Erythroblast (primary cell): ENCODE measurements at regions not wholly inside any gene's neighbourhood (a gene's known extent, or its start where the extent isn't known, plus 50 kb on each side); places are given as distances from the start of the nearest gene placed in this dataset.
"Not testable (repeated sequence)": the region's sequence is repeated elsewhere in the genome, so short reads cannot be mapped to it uniquely, and the experiment has no call there.

ENCODE experiments used
- DNase-seq, 2 experiments: peaks; one replicate each; lab custom pipeline; 2025; lab: John Stamatoyannopoulos, UW
- GATA1 ChIP-seq: IDR thresholded peaks from 2 replicates; pipeline ENCODE4 v1.6.1; 2011; ENCODE audit warnings: low read depth, mild to moderate bottlenecking, control low read depth, low read length, moderate library complexity
- POLR2A ChIP-seq: IDR thresholded peaks from 2 replicates; pipeline ENCODE4 v1.6.1; 2011; ENCODE audit warnings: mild to moderate bottlenecking, low read length

GRCh38 chr2:15817748-15818147 lies 122.6 kb upstream of the MYCN start:
- DNase-seq, result no peak
- TF ChIP-seq GATA1 (no peak), POLR2A (no peak)

- DNase-seq, result no peak
- TF ChIP-seq GATA1 (no peak), POLR2A (no peak)
These were observed 122.0 kb upstream of the MYCN start for GRCh38 chr2:15818318-15818753.

- DNase-seq, result no peak
- TF ChIP-seq POLR2A (no peak), GATA1 (no peak)
These were observed 121.5 kb upstream of the MYCN start for GRCh38 chr2:15818881-15819280.

GRCh38 chr2:15819562-15820256 lies 120.6 kb upstream of the MYCN start:
- TF ChIP-seq GATA1, result no peak
- TF ChIP-seq POLR2A, result no peak
- no peak for DNase-seq

GRCh38 chr2:15820257-15820566 lies 120.1 kb upstream of the MYCN start:
- no peak for DNase-seq
- TF ChIP-seq GATA1, result no peak
- TF ChIP-seq POLR2A, result no peak

- no peak for TF ChIP-seq POLR2A
- no peak for TF ChIP-seq GATA1
- DNase-seq, result no peak
These were observed 119.4 kb upstream of the MYCN start for GRCh38 chr2:15820927-15821326.

GRCh38 chr2:15822151-15823044 lies 118.0 kb upstream of the MYCN start:
- DNase-seq, result no peak
- TF ChIP-seq POLR2A, result no peak
- TF ChIP-seq GATA1, result no peak

- TF ChIP-seq POLR2A, result no peak
- TF ChIP-seq GATA1, result no peak
- no peak for DNase-seq
These were observed 116.6 kb upstream of the MYCN start for GRCh38 chr2:15823459-15824396.

- DNase-seq, result not testable (repeated sequence)
These were observed 115.9 kb upstream of the MYCN start for GRCh38 chr2:15824467-15824866.

GRCh38 chr2:15825276-15825980 lies 114.9 kb upstream of the MYCN start:
- TF ChIP-seq POLR2A (no peak), GATA1 (no peak)
- no peak for DNase-seq

GRCh38 chr2:15826273-15826717 lies 114.1 kb upstream of the MYCN start:
- no peak for DNase-seq
- no peak for TF ChIP-seq POLR2A
- TF ChIP-seq GATA1, result no peak

- no peak for DNase-seq
- TF ChIP-seq POLR2A (no peak), GATA1 (no peak)
These were observed 113.3 kb upstream of the MYCN start for GRCh38 chr2:15827001-15827400.

GRCh38 chr2:15828576-15828975 lies 111.8 kb upstream of the MYCN start:
- DNase-seq, result no peak
- TF ChIP-seq GATA1 (no peak), POLR2A (no peak)
